BLaER1 treated with 17β-estradiol and CSF1 and Interleukin-3, amounts not matched to agents 10 nM and 100 nM (cell line): ENCODE measurements at regions not wholly inside any gene's neighbourhood (a gene's known extent, or its start where the extent isn't known, plus 50 kb on each side); places are given as distances from the start of the nearest gene placed in this dataset.
A peak's percentile ranks its signal among the peaks of the same experiment; 100 is the strongest.

Experiments
- H3K27ac ChIP-seq, 11 experiments: shearing (Covaris generic); formaldehyde crosslinking; 2 replicates each; pipeline ENCODE4 v1.8.1; 2022
- H3K27me3 ChIP-seq, 11 experiments: shearing (Covaris generic); formaldehyde crosslinking; 2 replicates each; pipeline ENCODE4 v1.8.1; 2022
- H3K36me3 ChIP-seq, 11 experiments: shearing (Covaris generic); formaldehyde crosslinking; 2 replicates each; pipeline ENCODE4 v1.8.1; 2022
- H3K4me1 ChIP-seq, 10 experiments: shearing (Covaris generic); formaldehyde crosslinking; 2 replicates each; pipeline ENCODE4 v1.8.1; 2022
- H3K4me2 ChIP-seq, 11 experiments: shearing (Covaris generic); formaldehyde crosslinking; 2 replicates each; pipeline ENCODE4 v1.8.1; 2022
- H3K4me3 ChIP-seq, 10 experiments: shearing (Covaris generic); formaldehyde crosslinking; 2 replicates each; pipeline ENCODE4 v1.8.1; 2022
- H3K9ac ChIP-seq, 11 experiments: shearing (Covaris generic); formaldehyde crosslinking; 2 replicates each; pipeline ENCODE4 v1.8.1; 2022
- H3K9me3 ChIP-seq, 11 experiments: shearing (Covaris generic); formaldehyde crosslinking; replicated peaks in 1 of 11; 2 replicates each; pipeline ENCODE4 v1.8.1; 2022
- H4K20me1 ChIP-seq, 11 experiments: shearing (Covaris generic); formaldehyde crosslinking; 2 replicates each; pipeline ENCODE4 v1.8.1; 2022
- Cebpa-rat ChIP-seq, 11 experiments: shearing (Covaris generic); IDR thresholded peaks; 2 replicates each; pipeline ENCODE4 v1.8.1; 2022

DNA sequence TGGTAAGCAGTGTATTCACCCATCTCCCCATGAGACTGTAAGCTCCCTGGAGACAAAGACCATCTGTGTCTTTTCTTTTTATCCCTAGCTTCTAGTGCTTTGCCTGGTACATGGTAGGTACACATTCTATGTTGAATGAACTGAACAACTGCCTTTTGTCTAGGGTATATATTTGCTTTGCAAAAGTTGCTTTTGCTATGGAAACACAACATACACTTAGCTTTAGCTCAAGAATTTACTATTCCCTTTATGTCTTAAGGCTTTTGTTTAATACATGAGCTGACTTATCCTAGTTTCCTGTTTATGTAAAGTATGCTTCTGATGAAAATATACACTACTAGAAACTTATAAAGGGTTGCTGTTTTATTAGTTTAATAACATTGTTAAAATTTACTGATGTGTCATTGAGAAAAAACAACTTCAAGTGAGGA, 198.2 kb downstream of the PRL start:
- Histone ChIP-seq H4K20me1 (no peaks in the 10 kb centered on the region), H3K9ac (no peak overlapping the region), H3K36me3 (peaks cover 0 to 50% (median 23%) of the 10 kb centered on the region in 11 experiments; a peak in 12 of 22 replicates), H3K4me1 (peaks cover 3 to 24% (median 8%) of the 10 kb centered on the region in 10 experiments; a peak in 13 of 20 replicates), H3K9me3 (peaks cover 0 to 25% (median 10%) of the 10 kb centered on the region in 11 experiments; a peak in 16 of 22 replicates), H3K4me2 (no peak overlapping the region), H3K27ac (peak overlapping the region in 1 of 11 experiments; percentile 3; a peak in 1 of 22 replicates), H3K27me3 (no peaks in the 10 kb centered on the region), H3K4me3 (no peak overlapping the region)
- TF ChIP-seq Cebpa-rat (IDR thresholded peaks at IDR 0.05) = no peak

DNA sequence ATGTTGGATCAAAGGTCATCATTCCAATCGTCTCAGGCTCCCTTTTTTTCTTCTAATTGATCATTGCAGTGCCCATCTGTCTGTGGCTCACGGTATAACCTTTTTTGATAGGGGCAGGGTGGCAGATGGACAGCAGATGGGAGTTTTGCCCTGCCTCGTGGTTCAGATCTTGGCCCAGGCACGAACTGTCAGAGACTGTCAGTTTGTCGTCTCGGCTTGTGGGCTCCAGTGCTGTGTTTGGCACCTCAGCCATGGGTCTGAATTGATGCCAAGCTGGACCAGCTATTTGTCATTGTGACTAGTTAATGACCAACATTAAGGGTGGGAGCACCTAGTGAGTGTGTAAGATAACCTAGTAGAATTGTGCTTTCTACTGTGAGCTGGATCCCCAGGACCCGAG, 197.6 kb downstream of the PRL start:
- Histone ChIP-seq H3K9ac (no peak overlapping the region), H4K20me1 (no peaks in the 10 kb centered on the region), H3K4me2 (no peak overlapping the region), H3K36me3 (peaks cover 0 to 52% (median 19%) of the 10 kb centered on the region in 11 experiments; a peak in 12 of 22 replicates), H3K9me3 (peaks cover 0 to 30% (median 15%) of the 10 kb centered on the region in 11 experiments; a peak in 17 of 22 replicates), H3K4me3 (no peak overlapping the region), H3K27ac (no peak overlapping the region; a peak in 1 of 22 replicates), H3K27me3 (no peaks in the 10 kb centered on the region), H3K4me1 (peaks cover 3 to 24% (median 8%) of the 10 kb centered on the region in 10 experiments; a peak in 13 of 20 replicates)
- TF ChIP-seq Cebpa-rat (IDR thresholded peaks at IDR 0.05) = no peak

DNA sequence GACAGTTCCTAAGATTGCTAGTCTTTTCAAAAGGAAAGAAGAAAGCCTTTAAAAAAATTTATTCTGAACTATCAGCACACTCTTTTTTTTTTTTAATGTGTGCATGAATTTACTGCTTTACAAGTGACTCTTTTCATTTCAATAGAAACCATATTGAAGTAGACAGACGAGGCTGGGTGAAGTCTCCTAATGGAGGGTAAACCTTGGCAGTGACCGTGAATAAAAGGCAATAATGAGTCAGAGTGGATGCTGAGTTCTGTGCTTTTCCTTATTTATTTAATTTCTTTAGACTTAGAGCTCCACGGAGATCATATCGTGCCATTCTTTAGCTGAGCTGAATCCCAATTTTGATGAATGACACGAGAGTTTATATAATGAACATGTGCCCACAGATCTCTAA, 196.9 kb downstream of the PRL start:
- Histone ChIP-seq H3K4me2 (no peak overlapping the region), H4K20me1 (no peaks in the 10 kb centered on the region), H3K4me1 (peaks cover 3 to 24% (median 8%) of the 10 kb centered on the region in 10 experiments; a peak in 13 of 20 replicates), H3K9me3 (peaks cover 0 to 30% (median 15%) of the 10 kb centered on the region in 11 experiments; a peak in 17 of 22 replicates), H3K4me3 (no peak overlapping the region), H3K9ac (no peak overlapping the region), H3K36me3 (peaks cover 0 to 52% (median 12%) of the 10 kb centered on the region in 11 experiments; a peak in 11 of 22 replicates), H3K27me3 (no peaks in the 10 kb centered on the region), H3K27ac (no peak overlapping the region)
- TF ChIP-seq Cebpa-rat (IDR thresholded peaks at IDR 0.05) = no peak

DNA sequence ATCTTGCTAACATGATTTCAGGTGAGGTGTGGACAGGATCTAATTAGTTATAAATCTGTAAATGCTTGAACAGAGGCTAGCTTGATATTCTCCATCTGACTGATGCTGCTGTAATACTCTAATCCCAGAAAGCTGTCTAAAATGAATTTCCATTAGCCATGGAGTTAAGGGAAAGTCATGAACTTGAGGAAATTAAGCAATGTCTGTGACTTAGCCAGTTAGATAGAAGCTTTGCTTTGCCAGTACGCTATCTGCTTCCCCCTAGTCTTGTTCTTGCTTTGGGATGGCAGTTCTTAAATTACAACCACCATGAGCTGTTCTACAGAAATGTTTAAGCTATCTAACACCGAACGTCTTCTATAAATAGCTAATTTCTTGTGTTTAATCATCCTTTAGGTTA, 195.7 kb downstream of the PRL start:
- H3K4me2 ChIP-seq = no peak overlapping the region
- H3K27ac ChIP-seq = no peak overlapping the region
- peaks cover 0 to 49% (median 12%) of the 10 kb centered on the region in 11 experiments; a peak in 10 of 22 replicates for H3K36me3 ChIP-seq
- H4K20me1 ChIP-seq = no peaks in the 10 kb centered on the region
- peaks cover 0 to 19% (median 8%) of the 10 kb centered on the region in 10 experiments; a peak in 11 of 20 replicates for H3K4me1 ChIP-seq
- no peak for TF ChIP-seq Cebpa-rat (IDR thresholded peaks at IDR 0.05)
- H3K4me3 ChIP-seq = no peak overlapping the region
- H3K9me3 ChIP-seq = peaks cover 0 to 30% (median 15%) of the 10 kb centered on the region in 11 experiments; a peak in 17 of 22 replicates
- no peak overlapping the region for H3K9ac ChIP-seq
- H3K27me3 ChIP-seq = no peaks in the 10 kb centered on the region

DNA sequence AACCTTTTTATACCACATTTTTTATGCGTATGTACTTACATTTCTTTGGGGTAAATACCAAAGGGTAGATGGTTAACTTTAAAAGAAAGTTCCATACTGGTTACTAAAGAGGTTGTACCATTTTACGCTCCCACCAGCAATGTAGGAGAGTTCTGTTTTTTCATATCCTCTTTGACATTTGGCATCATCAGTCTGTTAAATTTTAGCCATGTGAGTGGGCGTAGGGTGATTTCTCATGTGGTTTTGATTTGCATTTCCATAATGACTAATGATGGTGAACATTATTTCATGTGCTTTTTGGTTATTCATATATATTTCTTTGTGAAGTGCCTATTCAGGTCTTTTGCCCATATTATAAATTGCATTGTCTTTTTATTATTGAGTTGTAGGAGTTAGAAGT, 194.2 kb downstream of the PRL start:
- Histone ChIP-seq H3K4me1 (peaks cover 0 to 19% (median 8%) of the 10 kb centered on the region in 10 experiments; a peak in 11 of 20 replicates), H3K9me3 (peaks cover 0 to 30% (median 15%) of the 10 kb centered on the region in 11 experiments; a peak in 17 of 22 replicates), H3K4me2 (peak overlapping the region in 3 of 11 experiments; percentile 42 to 62 (median 55); a peak in 5 of 22 replicates), H3K9ac (no peak overlapping the region), H3K36me3 (peaks cover 0 to 49% (median 12%) of the 10 kb centered on the region in 11 experiments; a peak in 10 of 22 replicates), H3K4me3 (no peak overlapping the region), H3K27me3 (no peaks in the 10 kb centered on the region), H3K27ac (peak overlapping the region in 1 of 11 experiments; percentile 30; a peak in 1 of 22 replicates), H4K20me1 (no peaks in the 10 kb centered on the region)
- no peak for TF ChIP-seq Cebpa-rat (IDR thresholded peaks at IDR 0.05)

DNA sequence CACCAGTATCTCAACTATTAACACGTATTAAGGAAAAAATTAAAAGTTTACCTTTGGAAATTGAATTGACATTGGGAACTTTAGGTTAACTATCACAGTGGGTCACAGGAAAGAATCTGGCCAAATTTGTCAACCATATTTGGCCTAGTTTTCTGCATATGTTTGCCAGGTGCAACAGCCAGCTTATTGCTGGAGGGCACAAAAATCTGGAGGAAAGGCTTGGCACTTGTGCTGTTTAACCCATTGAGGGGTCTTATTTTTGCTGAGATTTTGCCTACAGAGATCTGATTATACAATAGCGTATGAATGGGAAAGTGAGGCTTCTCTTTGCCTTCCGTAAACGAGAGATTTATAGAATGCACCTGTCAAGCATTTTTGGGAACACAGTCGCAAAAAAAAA, 190.4 kb downstream of the PRL start:
- H3K4me3 ChIP-seq = no peak overlapping the region

DNA sequence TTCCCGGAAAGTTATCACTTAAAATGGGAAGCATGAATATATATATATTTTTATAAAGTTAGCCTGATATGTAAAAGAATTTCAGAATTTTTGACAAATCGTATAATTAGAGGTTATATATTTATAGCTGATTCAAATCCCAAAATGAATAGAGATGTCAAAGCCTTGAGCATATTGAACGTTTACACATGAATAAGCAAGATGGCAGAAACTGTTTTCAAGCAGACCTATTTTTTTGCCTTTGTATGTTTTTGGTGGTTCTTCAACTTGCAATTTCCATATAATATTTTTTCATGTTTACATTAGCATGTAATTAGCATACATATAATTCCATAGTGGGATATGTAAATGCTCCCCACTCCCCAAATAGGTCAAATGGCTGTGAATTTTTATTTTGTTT, 189.9 kb downstream of the PRL start:
- peaks cover 0 to 20% (median 12%) of the 10 kb centered on the region in 11 experiments; a peak in 17 of 22 replicates for H3K9me3 ChIP-seq
- no peak overlapping the region for H3K9ac ChIP-seq
- TF ChIP-seq Cebpa-rat (IDR thresholded peaks at IDR 0.05) = no peak
- peaks cover 0 to 16% (median 3%) of the 10 kb centered on the region in 10 experiments; a peak in 9 of 20 replicates for H3K4me1 ChIP-seq
- H3K27ac ChIP-seq = no peak overlapping the region
- H3K4me2 ChIP-seq = no peak overlapping the region
- no peak overlapping the region for H3K4me3 ChIP-seq
- peaks cover 0 to 62% (median 27%) of the 10 kb centered on the region in 11 experiments; a peak in 14 of 22 replicates for H3K36me3 ChIP-seq
- H4K20me1 ChIP-seq = no peaks in the 10 kb centered on the region
- no peaks in the 10 kb centered on the region for H3K27me3 ChIP-seq

More for the DNA sequence above, 190.4 kb downstream of the PRL start:
- H3K27ac ChIP-seq = no peak overlapping the region
- H3K27me3 ChIP-seq = no peaks in the 10 kb centered on the region
- H3K9me3 ChIP-seq = peaks cover 0 to 24% (median 15%) of the 10 kb centered on the region in 11 experiments; a peak in 17 of 22 replicates
- no peak for TF ChIP-seq Cebpa-rat (IDR thresholded peaks at IDR 0.05)
- H3K36me3 ChIP-seq = peaks cover 0 to 62% (median 22%) of the 10 kb centered on the region in 11 experiments; a peak in 13 of 22 replicates
- no peak overlapping the region for H3K4me2 ChIP-seq
- no peaks in the 10 kb centered on the region for H4K20me1 ChIP-seq
- peaks cover 0 to 19% (median 3%) of the 10 kb centered on the region in 10 experiments; a peak in 9 of 20 replicates for H3K4me1 ChIP-seq
- H3K9ac ChIP-seq = no peak overlapping the region

DNA sequence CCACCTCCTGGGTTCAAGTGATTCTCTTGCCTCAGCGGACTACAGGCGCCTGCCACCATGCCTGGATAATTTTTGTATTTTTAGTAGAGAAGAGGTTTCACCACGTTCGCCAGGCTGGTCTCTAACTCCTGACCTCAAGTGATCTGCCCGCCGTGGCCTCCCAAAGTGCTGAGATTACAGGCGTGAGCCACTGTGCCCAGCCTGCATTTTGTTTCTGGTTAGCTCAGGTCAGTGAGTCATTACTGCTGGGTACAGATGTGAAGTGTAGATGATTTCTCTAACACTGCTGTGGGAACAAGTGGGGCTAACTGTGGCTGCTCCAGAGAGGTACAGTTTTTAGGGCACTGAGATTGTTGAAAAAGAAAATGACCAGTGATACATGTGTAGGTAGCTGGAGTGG, 188.6 kb downstream of the PRL start:
- Histone ChIP-seq H3K9me3 (peaks cover 0 to 14% (median 9%) of the 10 kb centered on the region in 11 experiments; a peak in 11 of 22 replicates), H3K36me3 (peaks cover 0 to 62% (median 37%) of the 10 kb centered on the region in 11 experiments; a peak in 15 of 22 replicates), H3K4me3 (no peak overlapping the region), H3K9ac (no peak overlapping the region), H3K27ac (no peak overlapping the region), H4K20me1 (no peaks in the 10 kb centered on the region), H3K4me1 (peaks cover 0 to 4% (median 0%) of the 10 kb centered on the region in 10 experiments; a peak in 6 of 20 replicates), H3K27me3 (no peaks in the 10 kb centered on the region), H3K4me2 (no peak overlapping the region)
- no peak for TF ChIP-seq Cebpa-rat (IDR thresholded peaks at IDR 0.05)

DNA sequence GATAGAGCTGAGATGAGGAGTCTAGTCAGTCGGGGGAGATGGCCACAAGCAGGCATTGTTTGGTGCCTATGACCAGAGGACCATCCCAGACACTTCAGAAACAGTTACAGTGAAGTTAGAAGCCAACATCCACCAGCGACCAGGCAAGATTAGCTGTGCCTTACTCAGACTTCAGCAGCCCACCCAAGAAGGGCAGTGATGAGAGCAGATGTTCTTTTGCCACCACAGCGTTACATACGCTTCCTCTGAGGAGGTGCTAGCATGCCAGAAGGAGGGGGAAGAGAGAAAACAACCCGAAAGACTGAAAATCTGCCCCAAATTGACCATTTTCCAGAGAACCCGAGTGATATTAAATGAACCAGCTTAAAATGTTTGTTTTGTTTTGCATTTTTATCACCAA, 186.8 kb downstream of the PRL start:
- peak overlapping the region in 2 of 11 experiments; percentile 11 to 37; a peak in 2 of 22 replicates for H3K27ac ChIP-seq
- no peak for TF ChIP-seq Cebpa-rat (IDR thresholded peaks at IDR 0.05)

More for the DNA sequence above, 186.8 kb downstream of the PRL start:
- Histone ChIP-seq H3K4me3 (no peak overlapping the region), H3K27me3 (no peaks in the 10 kb centered on the region), H4K20me1 (no peaks in the 10 kb centered on the region), H3K4me2 (no peak overlapping the region), H3K9ac (no peak overlapping the region), H3K36me3 (peaks cover 0 to 61% (median 37%) of the 10 kb centered on the region in 11 experiments; a peak in 13 of 22 replicates), H3K4me1 (no peaks in the 10 kb centered on the region), H3K9me3 (no peaks in the 10 kb centered on the region)
